ENCODE measurements at regions not wholly inside any gene's neighbourhood (a gene's known extent, or its start where the extent isn't known, plus 50 kb on each side); places are given as distances from the start of the nearest gene placed in this dataset.

GRCh38 chr2:11044201-11044600, 111.1 kb upstream of the SLC66A3 start:
- DNase-seq: no peak

DNA sequence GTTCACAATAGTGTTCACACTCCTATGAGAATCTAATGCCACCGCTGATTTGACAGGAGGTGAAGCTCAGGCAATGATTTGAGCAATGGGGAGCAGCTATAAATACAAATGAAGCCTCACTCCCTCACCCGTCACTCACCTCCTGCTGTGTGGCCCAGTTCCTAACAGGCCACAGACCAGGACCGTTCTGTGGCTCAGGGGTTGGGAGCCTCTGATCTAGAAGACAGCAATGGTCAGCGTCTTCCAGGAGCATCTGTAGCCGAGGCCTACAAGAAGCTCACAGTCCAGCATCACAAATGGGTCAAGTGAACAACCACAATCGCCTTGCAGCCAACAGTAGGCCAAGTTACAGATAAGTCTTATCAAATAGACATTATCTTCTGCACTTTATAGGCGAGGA, 110.0 kb upstream of the SLC66A3 start:
- DNase-seq: no peak

DNA sequence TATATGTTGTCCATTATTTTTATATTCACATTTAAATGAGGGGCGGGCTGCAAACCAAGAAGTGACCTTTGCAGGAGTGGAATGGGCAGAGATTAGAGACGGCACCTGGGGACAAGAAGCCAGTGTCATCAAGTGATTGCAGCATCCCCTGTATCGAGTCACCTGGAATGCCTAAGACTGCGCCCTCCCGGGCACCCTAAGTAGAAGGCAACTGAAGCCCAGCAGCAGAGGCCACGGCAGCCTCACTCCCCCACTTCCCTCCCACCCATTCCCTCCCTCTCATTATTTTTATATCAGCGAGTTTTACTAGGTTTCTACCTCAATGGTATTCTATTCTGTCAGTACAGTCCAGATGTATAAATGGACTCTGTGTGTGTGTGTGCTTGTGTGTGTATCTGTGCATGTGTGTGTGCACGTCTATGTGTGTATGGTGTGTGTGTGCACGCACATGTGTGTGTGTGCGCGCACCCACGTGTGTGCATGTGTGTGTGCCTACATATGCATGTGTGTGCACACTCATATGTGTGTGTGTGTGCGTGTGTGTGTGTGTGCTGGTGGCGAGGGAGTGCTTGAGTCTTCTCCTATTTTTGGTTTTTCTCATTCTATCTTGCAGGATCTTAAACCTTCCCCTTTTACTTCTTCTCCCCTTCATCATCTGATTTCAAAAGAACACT, 106.8 kb upstream of the SLC66A3 start:
- DNase-seq: no peak

GRCh38 chr2:11050565-11050964, 104.7 kb upstream of the SLC66A3 start:
- no peak for DNase-seq

GRCh38 chr2:11051280-11051679, 104.0 kb upstream of the SLC66A3 start:
- DNase-seq: no peak

DNA sequence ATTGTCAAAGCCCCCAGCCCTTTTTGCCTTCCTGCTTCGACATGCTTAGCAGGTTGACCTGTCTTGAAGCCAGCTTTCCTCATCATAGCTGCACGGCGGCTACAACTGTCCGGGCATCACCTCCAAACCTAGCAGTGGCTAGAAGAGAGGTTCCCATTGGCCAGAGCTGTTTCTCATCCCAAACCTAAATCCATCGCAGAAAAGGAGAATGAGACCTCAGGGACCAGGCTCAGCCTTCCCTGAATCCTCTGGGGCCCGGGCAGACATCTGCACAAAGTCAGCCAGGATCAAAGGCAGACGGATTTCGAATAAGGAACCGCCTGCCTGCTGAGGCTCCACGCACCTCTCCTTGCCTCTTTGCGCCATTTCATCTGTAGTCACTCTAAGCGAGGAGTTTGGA, 101.7 kb upstream of the SLC66A3 start:
- DNase-seq: no peak

GRCh38 chr2:11054783-11055678, 100.2 kb upstream of the SLC66A3 start:
- no peak for DNase-seq

- DNase-seq: no peak
These were observed 99.5 kb upstream of the SLC66A3 start for GRCh38 chr2:11055679-11056215.

- DNase-seq: no peak
These were observed 98.7 kb upstream of the SLC66A3 start for GRCh38 chr2:11056614-11057013.

DNA sequence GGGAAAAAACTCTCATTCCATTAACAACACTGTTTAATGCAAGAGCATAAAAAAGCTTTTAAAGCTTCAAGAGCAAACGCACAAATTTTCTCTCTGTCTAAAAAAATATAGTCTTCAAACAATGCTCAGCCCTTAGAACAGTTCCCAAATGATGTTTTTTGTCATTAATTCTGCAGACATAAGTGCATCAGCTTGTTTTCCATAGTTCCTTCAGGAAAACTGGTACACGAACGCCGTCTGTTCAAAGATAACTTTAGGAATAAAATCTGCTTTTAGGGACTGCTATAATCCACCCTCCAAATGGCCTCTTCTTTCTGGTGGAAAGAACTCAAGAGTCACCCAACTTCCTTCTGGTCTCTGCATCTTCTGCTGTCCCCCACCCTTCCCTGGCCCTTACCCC, 98.2 kb upstream of the SLC66A3 start:
- DNase-seq: no peak

GRCh38 chr2:11058129-11058528, 97.1 kb upstream of the SLC66A3 start:
- no peak for DNase-seq

- DNase-seq: no peak
These were observed 94.7 kb upstream of the SLC66A3 start for GRCh38 chr2:11060376-11061169.

GRCh38 chr2:11065833-11066485, 89.3 kb upstream of the SLC66A3 start:
- no peak for DNase-seq

DNA sequence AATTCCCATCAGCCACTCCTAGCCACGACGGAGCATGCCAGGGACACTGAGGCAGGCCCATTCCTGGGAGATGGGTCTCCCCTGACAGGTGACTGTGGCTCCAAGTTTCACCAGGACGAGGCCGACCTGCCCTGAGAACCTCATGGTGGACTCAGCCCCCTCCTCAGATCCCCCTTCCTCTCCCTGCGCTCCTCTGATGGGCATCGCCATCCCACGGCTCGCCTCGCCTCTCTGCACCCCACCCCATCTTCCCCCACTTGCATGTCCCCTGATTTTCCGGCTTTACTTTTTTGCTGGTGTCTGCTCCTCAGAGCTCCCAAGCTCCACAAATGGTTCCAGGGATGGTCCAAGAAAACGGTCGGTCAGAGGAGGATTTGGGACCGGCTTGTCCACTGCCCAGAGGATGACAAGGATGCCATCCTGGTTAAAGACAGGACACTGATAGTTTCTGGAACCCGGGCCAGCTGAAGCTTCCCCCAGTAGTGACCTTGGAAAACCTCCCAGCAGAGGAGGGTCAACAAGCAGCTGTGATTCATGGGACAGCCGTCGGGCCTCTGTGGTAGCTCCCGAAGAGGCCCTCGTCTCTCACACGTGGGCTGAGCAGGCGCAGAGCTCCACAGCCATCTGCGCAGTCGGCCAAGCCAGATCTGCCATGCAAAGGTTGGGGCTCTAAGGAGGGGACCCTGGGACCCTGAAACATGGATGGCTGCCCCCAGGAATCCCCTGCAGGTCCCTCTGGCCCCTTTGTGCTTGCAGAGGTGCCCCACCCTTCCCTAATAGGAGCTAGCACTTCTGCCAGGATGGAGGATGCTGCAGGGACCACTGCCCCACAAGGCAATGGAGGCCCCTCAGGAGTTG, 87.8 kb upstream of the SLC66A3 start:
- no peak for DNase-seq

DNA sequence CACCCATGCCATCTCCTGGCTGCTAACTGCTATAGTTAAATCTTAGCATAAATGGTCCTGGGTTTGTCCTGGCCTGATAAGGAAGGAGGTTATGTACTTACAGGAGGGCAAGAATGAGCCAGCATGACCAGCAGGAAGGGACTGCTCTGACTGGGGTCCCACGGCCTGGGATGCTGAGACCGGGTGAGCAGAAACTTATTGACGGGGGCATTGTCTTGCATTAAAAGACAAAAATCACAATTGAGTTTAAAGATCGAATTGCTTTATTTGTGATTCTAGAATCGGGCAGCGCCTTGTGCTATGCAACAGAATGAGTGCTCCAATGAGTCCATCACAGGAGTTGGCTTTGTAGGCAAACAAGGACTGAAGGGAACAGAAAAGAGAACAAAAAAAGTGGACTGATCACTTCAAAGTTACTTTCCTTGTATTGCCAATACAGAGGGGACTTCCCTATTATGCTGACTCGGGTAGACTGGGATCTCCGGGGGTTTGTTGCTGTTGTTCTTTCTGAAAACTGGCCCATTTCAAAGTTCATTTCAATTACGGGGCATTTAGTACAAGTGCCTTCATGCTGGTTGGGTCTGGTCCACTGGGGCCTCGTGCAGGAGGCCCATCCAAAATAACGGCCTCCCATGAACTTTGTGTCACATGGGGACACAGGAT, 87.1 kb upstream of the SLC66A3 start:
- no peak for DNase-seq

GRCh38 chr2:11068856-11069526, 86.3 kb upstream of the SLC66A3 start:
- DNase-seq: no peak

GRCh38 chr2:11069566-11070185, 85.6 kb upstream of the SLC66A3 start:
- no peak for DNase-seq

DNA sequence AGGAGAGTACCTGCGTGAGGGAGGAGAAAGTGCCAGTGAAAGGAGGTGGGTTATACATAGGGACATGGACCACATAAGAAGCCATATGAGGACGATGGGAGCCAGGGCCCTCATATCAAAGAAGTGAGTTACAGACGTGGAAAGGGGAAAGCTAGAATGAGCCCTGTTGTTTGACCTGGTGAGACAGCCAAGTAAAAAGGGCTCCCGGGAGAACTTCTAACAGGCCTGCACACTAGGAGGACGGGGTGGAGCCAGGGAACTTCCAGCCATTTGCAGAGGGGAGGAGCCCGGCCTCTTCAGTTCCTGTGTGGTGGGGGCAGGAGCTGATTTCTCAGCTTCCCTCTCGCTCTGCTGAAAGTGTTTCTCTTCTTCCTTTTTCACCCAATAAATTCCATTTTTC, 84.1 kb upstream of the SLC66A3 start:
- DNase-seq: no peak

DNA sequence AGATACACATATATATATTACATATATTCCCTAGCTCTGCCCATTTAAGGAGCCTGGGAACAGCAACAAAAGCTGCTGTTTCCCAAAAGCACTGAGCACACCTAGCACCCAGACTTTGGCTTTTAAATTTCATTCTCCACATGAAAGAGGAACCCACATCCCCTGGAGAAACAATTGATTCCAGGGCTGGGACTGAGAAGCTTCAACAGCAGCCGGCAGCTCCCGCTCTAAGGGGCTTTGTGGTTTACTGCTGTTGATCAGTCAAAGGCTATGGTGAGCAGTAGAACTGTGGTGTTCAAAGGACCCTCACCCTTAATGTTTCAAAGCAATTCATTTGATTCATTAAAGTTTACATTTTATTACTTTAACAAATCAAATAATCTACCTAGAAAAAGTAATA, 83.3 kb upstream of the SLC66A3 start:
- no peak for DNase-seq

Data from muscle of arm (tissue), 1 donor.